ENCODE measurements at regions not wholly inside any gene's neighbourhood (a gene's known extent, or its start where the extent isn't known, plus 50 kb on each side); places are given as distances from the start of the nearest gene placed in this dataset.

- no peak overlapping the region for H2AFZ ChIP-seq (ENCODE audit: low read depth, low read length, poor library complexity, severe bottlenecking)
- ATAC-seq (no peak), DNase-seq (ENCODE audit: low read depth, low spot score) (no peak)
- no peaks in the 10 kb centered on the region for H3K79me2 ChIP-seq (ENCODE audit: insufficient read depth, low read length)
- peaks cover 0 to 6% of the 10 kb centered on the region in 2 experiments; a peak in 2 of 4 replicates for H3K4me1 ChIP-seq (ENCODE audit: control insufficient read depth in 1 of 2, insufficient read depth in 2 of 2, low read length in 2 of 2)
- H3K36me3 ChIP-seq (ENCODE audit: control insufficient read depth in 1 of 2, insufficient read depth in 2 of 2, low read length in 2 of 2) = no peaks in the 10 kb centered on the region
- H3K4me2 ChIP-seq (ENCODE audit: low read length) = no peak overlapping the region
- TF ChIP-seq TCF7L2 (IDR thresholded peaks at IDR 0.05; ENCODE audit: borderline replicate concordance, extremely low read depth, insufficient read depth, insufficient read length) (peak; percentile 14), YY1 (IDR thresholded peaks at IDR 0.05; ENCODE audit: extremely low read depth, insufficient replicate concordance, low read depth, low read length) (no peak), POLR2AphosphoS5 (IDR thresholded peaks at IDR 0.05; ENCODE audit: low read depth, low read length) (no peak), CBX3 (IDR thresholded peaks at IDR 0.05; ENCODE audit: low read depth) (no peak), FOSL1 (IDR thresholded peaks at IDR 0.05; ENCODE audit: low read depth) (peak; percentile 9; the same call in 1 of the 2 replicates), CEBPB (IDR thresholded peaks at IDR 0.05; ENCODE audit: low read depth) (no peak)
- BruUV-seq (replicated peaks) = no TSS peak
- intact Hi-C loops (cut with micrococcal nuclease) = no loop called here
- no peak overlapping the region for H3K9ac ChIP-seq (ENCODE audit: low read length)
- H3K9me3 ChIP-seq (ENCODE audit: control insufficient read depth in 1 of 2, insufficient read depth in 1 of 2, low read depth in 1 of 2, low read length in 2 of 2) = no peaks in the 10 kb centered on the region
- ChIA-PET CTCF (no interaction called here), POLR2A (no interaction called here), RAD21 (ENCODE audit: low non-redundant PET in 1 of 2, low total read pairs in 2 of 2, uncharacterized antibody in 2 of 2, unreplicated experiment in 2 of 2) (no interaction called here)
- no peak overlapping the region for H3K27ac ChIP-seq (ENCODE audit: low read depth, low read length)
- H3K27me3 ChIP-seq (ENCODE audit: insufficient read depth, low read length) = no peaks in the 10 kb centered on the region
- H3K4me3 ChIP-seq (replicated peaks in 1 of 2; ENCODE audit: low read depth in 1 of 2, low read length in 2 of 2) = no peak overlapping the region
- H3K9me2 ChIP-seq (ENCODE audit: insufficient read depth) = no peaks in the 10 kb centered on the region
- no peaks in the 10 kb centered on the region for H4K20me1 ChIP-seq (ENCODE audit: insufficient read depth)
Observed at GRCh38 chr14:49424436-49425331, 161.5 kb downstream of the RPS29 start.

- TF ChIP-seq POLR2AphosphoS5 (IDR thresholded peaks at IDR 0.05; ENCODE audit: low read depth, low read length) (no peak), MAX (IDR thresholded peaks at IDR 0.05) (no peak), SRF (IDR thresholded peaks at IDR 0.05; ENCODE audit: low read depth) (no peak), ATF3 (IDR thresholded peaks at IDR 0.05) (no peak), TCF7L2 (IDR thresholded peaks at IDR 0.05; ENCODE audit: borderline replicate concordance, extremely low read depth, insufficient read depth, insufficient read length) (no peak)
- intact Hi-C loops (cut with micrococcal nuclease) = no loop called here
- H3K9me2 ChIP-seq (ENCODE audit: insufficient read depth) = no peaks in the 10 kb centered on the region
- H4K20me1 ChIP-seq (ENCODE audit: insufficient read depth) = no peaks in the 10 kb centered on the region
- peaks cover 0 to 6% of the 10 kb centered on the region in 2 experiments; a peak in 2 of 4 replicates for H3K4me1 ChIP-seq (ENCODE audit: control insufficient read depth in 1 of 2, insufficient read depth in 2 of 2, low read length in 2 of 2)
- no peak overlapping the region for H3K4me3 ChIP-seq (replicated peaks in 1 of 2; ENCODE audit: low read depth in 1 of 2, low read length in 2 of 2)
- CTCF ChIA-PET = interaction anchor here (1.5 kb wide), 1 partner anchor 41 kb away, joined by 6 read pairs; no protein-coding TSS in a partner anchor
- DNase-seq (ENCODE audit: low read depth, low spot score) (no peak), ATAC-seq (no peak)
- no peak overlapping the region for H3K27ac ChIP-seq (ENCODE audit: low read depth, low read length)
- H3K79me2 ChIP-seq (ENCODE audit: insufficient read depth, low read length) = no peaks in the 10 kb centered on the region
- no peak overlapping the region for H3K4me2 ChIP-seq (ENCODE audit: low read length)
- H3K36me3 ChIP-seq (ENCODE audit: control insufficient read depth in 1 of 2, insufficient read depth in 2 of 2, low read length in 2 of 2) = no peaks in the 10 kb centered on the region
- BruUV-seq (replicated peaks) = no TSS peak
- peaks cover 21% of the 10 kb centered on the region for H3K27me3 ChIP-seq (ENCODE audit: insufficient read depth, low read length)
- RAD21 ChIA-PET (ENCODE audit: low non-redundant PET in 1 of 2, low total read pairs in 2 of 2, uncharacterized antibody in 2 of 2, unreplicated experiment in 2 of 2) = no interaction called here
- H2AFZ ChIP-seq (ENCODE audit: low read depth, low read length, poor library complexity, severe bottlenecking) = no peak overlapping the region
- POLR2A ChIA-PET = no interaction called here
- H3K9me3 ChIP-seq (ENCODE audit: control insufficient read depth in 1 of 2, insufficient read depth in 1 of 2, low read depth in 1 of 2, low read length in 2 of 2) = no peaks in the 10 kb centered on the region
- H3K9ac ChIP-seq (ENCODE audit: low read length) = no peak overlapping the region
Observed at GRCh38 chr14:49420201-49420600, 166.0 kb downstream of the RPS29 start.
